GM12878 (cell line): ENCODE measurements at regions not wholly inside any gene's neighbourhood (a gene's known extent, or its start where the extent isn't known, plus 50 kb on each side); places are given as distances from the start of the nearest gene placed in this dataset.

Source experiments
- ATAC-seq: fragments of 200-7000 bp; cut with Tn5 transposase; 3 replicates; pipeline ENCODE4 v1.9.1; 2020; ENCODE audit warnings: mild to moderate bottlenecking, moderate library complexity
- BruUV-seq: library from RNA; stranded (reverse); fragments of 400-500 nt; replicated peaks from 2 replicates; lab custom pipeline; 2021; lab: Mats Ljungman, UMichigan
- CTCF ChIA-PET: fragments of 300-600 bp; sonication (Branson Sonifier 250); formaldehyde crosslinking; extraction: SDS; loops from one replicate; lab custom pipeline; 2021; ENCODE audit warnings: inconsistent platforms; lab: Yijun Ruan, JAX
- POLR2A ChIA-PET: fragments of 350-600 bp; formaldehyde crosslinking; extraction: SDS; loops from one replicate; lab custom pipeline; 2021; ENCODE audit warnings: inconsistent platforms; lab: Charles Lee
- RAD21 ChIA-PET: fragments of 300-600 bp; sonication (Branson Sonifier 250); formaldehyde crosslinking; loops from one replicate; lab custom pipeline; 2023; ENCODE audit warnings: antibody characterized with exemption; ENCODE audit not compliant: unreplicated experiment; lab: Charles Lee
- SMC1A ChIA-PET: fragments of 300-600 bp; sonication (Branson Sonifier 250); formaldehyde crosslinking; loops from one replicate; lab custom pipeline; 2023; ENCODE audit not compliant: unreplicated experiment, uncharacterized antibody; lab: Charles Lee
- DNase-seq: peaks from one replicate; pipeline ENCODE4 v3.0.0-alpha.2; 2011; ENCODE audit warnings: low read depth, low spot score
- FAIRE-seq: peaks from 3 replicates; lab custom pipeline; 2011; peaks lifted over from hg19 to GRCh38; lab: Jason Lieb, UNC
- H2AFZ ChIP-seq: 2 replicates; pipeline ENCODE4 v1.6.0; 2011; ENCODE audit warnings: low read depth, low read length, control low read depth; ENCODE audit not compliant: control insufficient read depth
- H3K27ac ChIP-seq: 2 replicates; pipeline ENCODE4 v1.5.1; 2011; ENCODE audit warnings: control low read depth; ENCODE audit not compliant: control insufficient read depth, insufficient read depth
- H3K27me3 ChIP-seq, 2 experiments: replicated peaks in 1 of 2; 2 replicates each; pipeline versions ENCODE4 v1.6.0 to v1.6.1; 2011; ENCODE audit warnings: low read length in 1 of 2; ENCODE audit not compliant: control insufficient read depth in 2 of 2, insufficient read depth in 2 of 2
- H3K36me3 ChIP-seq, 2 experiments: 2 replicates each; pipeline ENCODE4 v1.5.1; 2011; ENCODE audit warnings: low read length in 1 of 2; ENCODE audit not compliant: control insufficient read depth in 2 of 2, insufficient read depth in 2 of 2
- H3K4me1 ChIP-seq: 2 replicates; pipeline ENCODE4 v1.6.1; 2011; ENCODE audit warnings: mild to moderate bottlenecking, low read length, moderate library complexity, mixed read lengths; ENCODE audit not compliant: control insufficient read depth, insufficient read depth
- H3K4me2 ChIP-seq: 2 replicates; pipeline ENCODE4 v1.6.0; 2011; ENCODE audit warnings: control low read depth; ENCODE audit not compliant: control insufficient read depth, insufficient read depth
- H3K4me3 ChIP-seq: fragments of 200-600 bp; sonication (generic); 2 replicates; pipeline ENCODE4 v1.5.1; 2016
- H3K79me2 ChIP-seq: 2 replicates; pipeline ENCODE4 v1.6.0; 2011; ENCODE audit warnings: low read length; ENCODE audit not compliant: control insufficient read depth, insufficient read depth
- H3K9ac ChIP-seq: 2 replicates; pipeline ENCODE4 v1.8.0; 2011; ENCODE audit warnings: low read length, control low read depth, mixed read lengths; ENCODE audit not compliant: control insufficient read depth, insufficient read depth
- H3K9me3 ChIP-seq: replicated peaks from 3 replicates; pipeline ENCODE4 v1.5.1; 2011; ENCODE audit warnings: mild to moderate bottlenecking, low read length; ENCODE audit not compliant: control insufficient read depth, insufficient read depth
- H4K20me1 ChIP-seq: 2 replicates; pipeline ENCODE4 v1.6.0; 2011; ENCODE audit not compliant: control insufficient read depth, insufficient read depth
- WGBS: methylation state at CpG from one replicate; pipeline ENCODE4 v1.1.6; 2016; ENCODE audit warnings: low lambda C conversion rate; ENCODE audit not compliant: insufficient replicate concordance, insufficient coverage; ENCODE audit errors: missing lambda C conversion rate; 5-methylcytosine and 5-hydroxymethylcytosine counted together
- in situ Hi-C: fragments of 300-500 bp; cut with MboI; formaldehyde crosslinking; loops from 9 replicates; pipeline ENCODE4 v1.14.3; 2018; ENCODE audit warnings: mixed read lengths
- intact Hi-C: fragments of 100-400 bp; cut with micrococcal nuclease; formaldehyde crosslinking; loops from one replicate; pipeline ENCODE4 v1.14.2; 2022; ENCODE audit not compliant: unreplicated experiment
- TF ChIP-seq, protein P1 (sequence below): fragments of 450-650 bp; IDR thresholded peaks from 2 replicates; pipeline ENCODE4 v1.6.1; 2017; ENCODE audit warnings: mild to moderate bottlenecking, moderate library complexity
- TF ChIP-seq, protein P2 (sequence below): fragments of 150-350 bp; IDR thresholded peaks from 2 replicates; pipeline ENCODE4 v1.6.1; 2014; ENCODE audit warnings: mild to moderate bottlenecking, low read depth, low read length

DNA sequence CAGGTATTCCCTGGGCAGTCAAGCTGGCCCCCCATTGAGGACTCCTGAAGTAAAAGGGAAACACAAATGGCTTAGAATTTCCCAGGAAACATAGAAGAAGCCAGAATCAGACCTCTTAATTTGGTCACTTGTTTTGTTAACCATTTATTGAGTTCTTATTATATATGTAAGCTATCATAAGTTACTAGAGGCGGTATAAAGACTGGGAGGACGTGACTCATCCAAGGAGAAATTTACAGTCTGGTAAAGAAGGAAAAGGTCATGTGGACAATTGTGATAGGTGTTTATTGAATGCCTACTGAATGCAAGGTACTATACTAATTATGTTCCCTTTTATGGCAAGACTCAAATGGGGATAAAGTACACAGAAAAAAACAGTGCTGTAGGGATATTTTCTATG, 146.7 kb downstream of the DYRK2 start:
- FAIRE-seq (no peak), DNase-seq (no peak), ATAC-seq (no peak)
- no TSS peak for BruUV-seq
- intact Hi-C loops (no loop called here), in situ Hi-C loops (no loop called here)
- RAD21 ChIA-PET, result no interaction called here
- whole genome bisulfite sequencing, result 95% methylated on average over 2 of the region's 2 CpGs
- POLR2A ChIA-PET, result no interaction called here
- H3K9me3 ChIP-seq, result peaks cover 3% of the 10 kb centered on the region; the same call in 1 of the 3 replicates
- no peaks in the 10 kb centered on the region for H3K36me3 ChIP-seq
- H3K79me2 ChIP-seq, result no peaks in the 10 kb centered on the region
- no peak overlapping the region for H3K27ac ChIP-seq
- TF ChIP-seq, protein P1, sequence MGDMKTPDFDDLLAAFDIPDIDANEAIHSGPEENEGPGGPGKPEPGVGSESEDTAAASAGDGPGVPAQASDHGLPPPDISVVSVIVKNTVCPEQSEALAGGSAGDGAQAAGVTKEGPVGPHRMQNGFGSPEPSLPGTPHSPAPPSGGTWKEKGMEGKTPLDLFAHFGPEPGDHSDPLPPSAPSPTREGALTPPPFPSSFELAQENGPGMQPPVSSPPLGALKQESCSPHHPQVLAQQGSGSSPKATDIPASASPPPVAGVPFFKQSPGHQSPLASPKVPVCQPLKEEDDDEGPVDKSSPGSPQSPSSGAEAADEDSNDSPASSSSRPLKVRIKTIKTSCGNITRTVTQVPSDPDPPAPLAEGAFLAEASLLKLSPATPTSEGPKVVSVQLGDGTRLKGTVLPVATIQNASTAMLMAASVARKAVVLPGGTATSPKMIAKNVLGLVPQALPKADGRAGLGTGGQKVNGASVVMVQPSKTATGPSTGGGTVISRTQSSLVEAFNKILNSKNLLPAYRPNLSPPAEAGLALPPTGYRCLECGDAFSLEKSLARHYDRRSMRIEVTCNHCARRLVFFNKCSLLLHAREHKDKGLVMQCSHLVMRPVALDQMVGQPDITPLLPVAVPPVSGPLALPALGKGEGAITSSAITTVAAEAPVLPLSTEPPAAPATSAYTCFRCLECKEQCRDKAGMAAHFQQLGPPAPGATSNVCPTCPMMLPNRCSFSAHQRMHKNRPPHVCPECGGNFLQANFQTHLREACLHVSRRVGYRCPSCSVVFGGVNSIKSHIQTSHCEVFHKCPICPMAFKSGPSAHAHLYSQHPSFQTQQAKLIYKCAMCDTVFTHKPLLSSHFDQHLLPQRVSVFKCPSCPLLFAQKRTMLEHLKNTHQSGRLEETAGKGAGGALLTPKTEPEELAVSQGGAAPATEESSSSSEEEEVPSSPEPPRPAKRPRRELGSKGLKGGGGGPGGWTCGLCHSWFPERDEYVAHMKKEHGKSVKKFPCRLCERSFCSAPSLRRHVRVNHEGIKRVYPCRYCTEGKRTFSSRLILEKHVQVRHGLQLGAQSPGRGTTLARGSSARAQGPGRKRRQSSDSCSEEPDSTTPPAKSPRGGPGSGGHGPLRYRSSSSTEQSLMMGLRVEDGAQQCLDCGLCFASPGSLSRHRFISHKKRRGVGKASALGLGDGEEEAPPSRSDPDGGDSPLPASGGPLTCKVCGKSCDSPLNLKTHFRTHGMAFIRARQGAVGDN, result no peak
- TF ChIP-seq, protein P2, sequence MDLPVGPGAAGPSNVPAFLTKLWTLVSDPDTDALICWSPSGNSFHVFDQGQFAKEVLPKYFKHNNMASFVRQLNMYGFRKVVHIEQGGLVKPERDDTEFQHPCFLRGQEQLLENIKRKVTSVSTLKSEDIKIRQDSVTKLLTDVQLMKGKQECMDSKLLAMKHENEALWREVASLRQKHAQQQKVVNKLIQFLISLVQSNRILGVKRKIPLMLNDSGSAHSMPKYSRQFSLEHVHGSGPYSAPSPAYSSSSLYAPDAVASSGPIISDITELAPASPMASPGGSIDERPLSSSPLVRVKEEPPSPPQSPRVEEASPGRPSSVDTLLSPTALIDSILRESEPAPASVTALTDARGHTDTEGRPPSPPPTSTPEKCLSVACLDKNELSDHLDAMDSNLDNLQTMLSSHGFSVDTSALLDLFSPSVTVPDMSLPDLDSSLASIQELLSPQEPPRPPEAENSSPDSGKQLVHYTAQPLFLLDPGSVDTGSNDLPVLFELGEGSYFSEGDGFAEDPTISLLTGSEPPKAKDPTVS, result no peak
- SMC1A ChIA-PET, result no interaction called here
- H3K4me1 ChIP-seq, result no peaks in the 10 kb centered on the region
- H3K4me3 ChIP-seq, result no peak overlapping the region
- CTCF ChIA-PET, result no interaction called here
- no peak overlapping the region for H2AFZ ChIP-seq
- no peak overlapping the region for H3K9ac ChIP-seq
- no peaks in the 10 kb centered on the region for H3K27me3 ChIP-seq
- H4K20me1 ChIP-seq, result no peaks in the 10 kb centered on the region
- H3K4me2 ChIP-seq, result no peak overlapping the region
